OCI-LY3 (cell line): ENCODE measurements at regions not wholly inside any gene's neighbourhood (a gene's known extent, or its start where the extent isn't known, plus 50 kb on each side); places are given as distances from the start of the nearest gene placed in this dataset.

ENCODE experiments used
- EZH2phosphoT487 ChIP-seq: fragments of 200-600 bp; shearing (Covaris generic); IDR thresholded peaks from 2 replicates; pipeline ENCODE4 v1.6.1; 2018; ENCODE audit warnings: antibody characterized with exemption, mixed run types, low read depth
- TF ChIP-seq, protein P1 (sequence below): fragments of 200-600, 300-600 bp; sonication (generic); IDR thresholded peaks from 2 replicates; pipeline ENCODE4 v1.5.1; 2014; ENCODE audit warnings: antibody characterized with exemption, low read length, low read depth

DNA sequence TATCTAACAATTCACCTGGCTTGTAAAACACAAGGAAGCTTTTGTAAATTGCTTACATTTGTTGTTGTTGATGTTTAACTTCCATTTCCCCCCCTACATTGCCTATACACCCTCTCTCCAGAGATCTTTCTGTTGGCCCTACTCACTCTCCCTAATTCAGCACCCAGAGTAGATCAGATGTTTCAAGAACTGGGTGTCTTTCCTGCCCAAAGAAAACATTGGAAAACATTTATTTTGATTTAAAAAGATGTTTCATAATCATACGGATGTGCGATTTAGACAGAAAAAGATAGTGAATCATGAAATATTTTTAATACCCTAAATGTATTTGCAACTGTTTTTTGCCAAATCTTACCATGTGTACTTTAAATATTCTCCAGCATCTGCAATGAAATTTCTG, 446.4 kb upstream of the RGS6 start:
- TF ChIP-seq, protein P1, sequence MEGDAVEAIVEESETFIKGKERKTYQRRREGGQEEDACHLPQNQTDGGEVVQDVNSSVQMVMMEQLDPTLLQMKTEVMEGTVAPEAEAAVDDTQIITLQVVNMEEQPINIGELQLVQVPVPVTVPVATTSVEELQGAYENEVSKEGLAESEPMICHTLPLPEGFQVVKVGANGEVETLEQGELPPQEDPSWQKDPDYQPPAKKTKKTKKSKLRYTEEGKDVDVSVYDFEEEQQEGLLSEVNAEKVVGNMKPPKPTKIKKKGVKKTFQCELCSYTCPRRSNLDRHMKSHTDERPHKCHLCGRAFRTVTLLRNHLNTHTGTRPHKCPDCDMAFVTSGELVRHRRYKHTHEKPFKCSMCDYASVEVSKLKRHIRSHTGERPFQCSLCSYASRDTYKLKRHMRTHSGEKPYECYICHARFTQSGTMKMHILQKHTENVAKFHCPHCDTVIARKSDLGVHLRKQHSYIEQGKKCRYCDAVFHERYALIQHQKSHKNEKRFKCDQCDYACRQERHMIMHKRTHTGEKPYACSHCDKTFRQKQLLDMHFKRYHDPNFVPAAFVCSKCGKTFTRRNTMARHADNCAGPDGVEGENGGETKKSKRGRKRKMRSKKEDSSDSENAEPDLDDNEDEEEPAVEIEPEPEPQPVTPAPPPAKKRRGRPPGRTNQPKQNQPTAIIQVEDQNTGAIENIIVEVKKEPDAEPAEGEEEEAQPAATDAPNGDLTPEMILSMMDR: no peak
- TF ChIP-seq EZH2phosphoT487: no peak
